Renal cortical epithelial cell (primary cell): ENCODE measurements at regions not wholly inside any gene's neighbourhood (a gene's known extent, or its start where the extent isn't known, plus 50 kb on each side); places are given as distances from the start of the nearest gene placed in this dataset.

Experiments used
- DNase-seq: peaks from one replicate; pipeline ENCODE4 v3.0.0-alpha.2; 2011; ENCODE audit warnings: low read depth

DNA sequence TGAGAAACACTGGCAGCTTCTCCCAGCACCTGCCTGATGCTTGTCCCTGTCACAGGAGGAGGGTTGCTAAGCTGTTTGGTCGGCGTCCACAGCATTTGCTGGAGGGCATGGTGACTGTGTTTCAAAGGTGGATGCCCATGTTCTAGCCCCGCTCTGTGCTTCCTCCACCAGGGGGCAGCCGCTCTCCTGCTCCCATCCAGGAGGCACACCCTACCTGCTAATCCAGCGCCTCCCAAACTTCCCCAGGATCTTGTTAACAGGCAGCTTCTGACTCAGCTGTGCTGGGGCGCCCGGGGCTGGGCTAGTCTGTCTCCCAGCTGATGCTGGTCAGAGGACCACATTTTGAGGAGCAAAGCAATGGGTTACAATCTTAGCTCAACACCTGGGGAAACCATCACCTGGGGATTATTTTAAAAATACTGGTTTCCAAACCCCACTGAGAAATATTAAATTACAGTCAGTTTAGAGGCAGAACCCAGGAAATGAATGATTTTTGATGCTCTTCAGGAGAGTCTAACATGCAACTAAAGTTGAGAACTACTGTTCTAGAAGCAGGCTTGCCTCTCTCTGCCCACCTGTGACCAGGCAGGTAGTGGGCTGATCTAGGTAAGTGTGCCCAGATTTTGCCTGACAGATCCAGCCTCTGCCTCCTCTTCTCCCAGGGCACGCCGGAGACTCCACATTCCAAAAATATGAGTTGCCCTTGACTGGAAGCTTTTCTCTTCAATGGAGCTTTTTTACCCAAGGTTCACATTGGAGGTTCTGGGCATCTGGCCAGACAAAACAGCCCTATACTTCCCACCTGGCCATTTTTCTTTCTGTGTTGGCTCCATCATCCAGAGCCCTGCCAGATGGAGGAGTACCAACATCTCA, 92.7 kb upstream of the GPR26 start:
- DNase-seq: peak; percentile 13

DNA sequence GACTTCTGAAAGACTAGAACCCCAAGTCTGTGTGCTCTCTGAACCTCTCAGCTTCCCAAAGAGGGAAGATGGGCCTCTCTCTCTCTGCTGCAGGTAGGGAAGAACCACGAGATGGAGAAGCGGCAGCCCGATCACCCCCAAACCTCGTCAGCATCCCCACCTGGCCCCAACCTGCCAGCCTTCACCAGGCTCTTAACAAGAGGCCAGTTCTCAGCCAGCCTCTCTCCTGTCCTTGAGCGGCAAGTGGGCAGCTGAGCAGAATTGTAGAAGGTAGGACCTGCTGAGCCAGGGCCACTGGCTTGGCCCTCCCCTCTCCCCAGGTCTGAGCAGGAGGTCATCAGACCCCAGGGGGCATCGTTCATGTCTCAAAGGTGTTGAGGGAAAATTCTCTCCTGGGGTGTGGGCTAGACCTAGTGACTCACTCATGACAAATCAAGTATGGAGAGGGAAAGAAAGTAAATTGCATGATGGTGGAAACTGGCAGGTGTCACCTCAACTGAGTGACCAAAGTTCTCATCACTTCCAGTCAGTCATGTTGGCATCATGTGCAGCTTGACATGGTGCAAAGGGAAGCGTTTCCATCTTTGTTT, 92.0 kb upstream of the GPR26 start:
- no peak for DNase-seq

DNA sequence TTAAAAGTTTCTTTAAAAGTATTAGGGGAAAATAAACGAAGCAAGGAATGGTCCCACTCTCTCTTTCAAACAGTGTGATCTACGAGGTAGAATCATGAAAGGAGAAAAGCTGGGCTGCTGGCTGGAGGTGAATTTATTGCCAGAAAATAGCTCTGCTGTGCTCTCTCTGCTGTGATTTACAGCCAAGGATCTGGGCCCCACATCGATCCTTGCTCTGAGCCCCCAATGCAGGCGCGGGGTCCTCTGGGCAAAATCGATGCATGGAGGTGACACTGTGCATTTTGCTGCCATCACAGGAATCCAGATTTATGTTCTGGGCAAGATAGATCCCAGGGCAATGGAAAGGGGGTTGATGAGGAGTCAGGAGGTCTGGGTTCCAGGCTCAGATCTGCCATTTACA, 91.0 kb upstream of the GPR26 start:
- DNase-seq: no peak

DNA sequence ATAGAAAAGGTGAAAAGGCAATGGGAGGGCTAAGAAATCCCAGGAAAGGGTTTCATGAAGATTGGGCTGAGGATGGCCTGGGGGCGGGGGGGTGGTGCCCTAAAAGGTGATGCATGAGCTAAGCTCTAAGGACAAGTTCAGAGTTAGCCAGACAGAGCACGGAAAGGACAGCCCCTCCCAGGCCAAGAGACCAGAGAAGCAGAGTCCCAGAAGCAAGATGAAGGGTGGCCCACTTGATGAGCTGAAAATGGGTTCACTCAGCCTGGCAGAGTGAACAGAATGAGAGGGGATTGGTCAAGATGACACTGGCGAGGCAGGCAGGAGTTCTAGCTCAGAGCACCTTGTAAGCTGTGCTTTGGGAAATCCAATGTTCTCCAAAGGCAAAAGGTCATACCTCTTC, 89.4 kb upstream of the GPR26 start:
- no peak for DNase-seq

DNA sequence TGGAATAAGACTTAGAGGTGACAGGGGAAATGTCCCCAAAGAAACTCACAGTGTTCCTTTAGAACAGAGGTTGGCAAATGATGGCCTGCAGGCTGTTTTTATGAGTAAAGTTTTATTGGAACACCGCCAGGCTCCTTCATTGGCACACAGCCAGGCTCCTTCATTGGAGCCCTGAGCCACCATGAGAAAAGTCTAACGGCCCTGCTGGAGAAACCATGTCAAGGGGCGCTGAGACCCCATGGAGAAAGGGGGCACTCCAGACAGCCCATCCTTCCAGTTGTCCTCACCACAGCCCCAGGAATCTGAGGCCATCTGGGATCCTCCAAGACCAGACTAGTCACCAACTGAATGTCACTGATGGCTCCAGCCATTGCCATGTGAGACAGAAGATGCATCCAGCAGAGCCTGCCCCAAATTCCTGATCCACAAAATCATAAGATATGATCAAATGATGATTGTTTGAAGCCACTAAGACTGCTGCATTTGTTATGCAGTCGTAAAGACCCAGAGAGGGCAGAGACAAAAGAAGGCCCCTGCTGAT, 88.2 kb upstream of the GPR26 start:
- no peak for DNase-seq

DNA sequence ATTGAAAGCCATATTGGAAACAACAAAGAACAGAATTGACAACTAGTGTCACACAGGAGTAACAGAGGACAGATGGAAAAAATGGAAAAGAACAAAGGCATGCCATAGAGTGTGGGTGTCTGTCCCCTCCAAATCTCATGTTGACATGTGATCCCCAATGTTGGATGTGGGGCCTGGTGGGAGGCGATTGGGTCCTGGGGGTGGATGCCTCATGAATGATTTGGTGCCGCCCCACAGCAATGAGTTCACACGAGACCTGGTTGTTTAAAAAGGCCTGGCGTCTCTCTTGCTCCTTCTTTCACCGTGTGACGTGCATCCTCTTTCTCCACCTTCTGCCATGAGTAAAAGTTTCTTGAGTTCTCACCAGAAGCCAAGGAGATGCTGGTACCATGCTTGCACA, 87.4 kb upstream of the GPR26 start:
- no peak for DNase-seq

DNA sequence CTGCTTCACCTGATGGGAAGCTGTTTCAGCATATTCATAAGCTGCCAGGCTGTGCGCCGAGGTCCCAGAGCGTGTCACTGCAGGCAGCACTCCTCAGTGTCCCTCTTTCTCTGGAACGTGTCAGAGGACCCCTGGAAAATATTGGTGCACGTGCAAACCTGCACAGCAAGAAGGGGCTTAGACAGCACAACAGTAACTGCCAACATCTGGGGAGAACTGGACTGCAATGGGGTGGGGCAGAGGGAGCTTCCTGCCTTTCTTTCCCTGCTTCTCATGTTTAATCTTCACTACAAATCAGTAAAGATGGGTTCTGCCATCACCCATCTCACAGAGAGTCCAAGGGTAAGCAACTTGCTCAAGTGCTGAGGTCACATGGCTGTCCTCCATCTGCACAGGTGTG, 86.5 kb upstream of the GPR26 start:
- no peak for DNase-seq

DNA sequence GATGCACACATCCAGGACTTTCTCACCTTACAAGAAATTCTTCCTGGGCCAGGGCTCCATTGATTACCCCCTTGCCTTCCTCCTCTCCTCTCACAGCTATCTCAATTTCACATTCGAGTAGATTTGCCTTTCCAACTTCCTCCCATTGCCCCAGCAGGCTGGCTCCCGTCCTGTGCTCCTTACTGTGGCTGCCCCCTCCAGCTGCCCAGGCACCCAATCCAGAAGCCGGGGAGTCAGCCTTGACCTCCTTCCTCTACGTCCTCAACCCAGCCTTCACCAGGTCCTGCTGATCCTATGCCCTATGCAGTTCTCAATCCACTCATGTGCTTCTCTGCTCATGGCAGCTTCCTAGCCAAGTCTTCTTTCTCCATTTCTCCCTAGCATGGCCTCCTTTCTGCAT, 85.7 kb upstream of the GPR26 start:
- no peak for DNase-seq

DNA sequence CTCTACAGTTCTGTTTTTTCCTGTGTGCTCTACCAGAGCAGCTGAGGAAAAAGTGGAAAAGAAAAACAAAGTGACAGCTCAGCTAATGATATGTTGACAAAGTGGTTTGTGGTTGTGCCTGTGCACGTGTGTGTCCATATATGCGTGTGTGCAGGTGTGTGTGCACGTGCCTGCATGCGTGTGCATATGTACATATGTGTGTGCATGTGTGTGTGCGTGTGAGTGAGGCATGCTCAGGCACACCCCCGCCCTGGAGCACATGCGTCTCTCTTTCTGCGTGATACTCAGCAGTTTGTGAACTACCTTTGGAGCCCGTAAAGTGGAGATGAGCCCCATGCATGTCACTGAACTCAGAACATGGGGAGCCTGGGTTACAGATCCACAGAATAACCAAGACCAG, 84.5 kb upstream of the GPR26 start:
- DNase-seq: no peak

DNA sequence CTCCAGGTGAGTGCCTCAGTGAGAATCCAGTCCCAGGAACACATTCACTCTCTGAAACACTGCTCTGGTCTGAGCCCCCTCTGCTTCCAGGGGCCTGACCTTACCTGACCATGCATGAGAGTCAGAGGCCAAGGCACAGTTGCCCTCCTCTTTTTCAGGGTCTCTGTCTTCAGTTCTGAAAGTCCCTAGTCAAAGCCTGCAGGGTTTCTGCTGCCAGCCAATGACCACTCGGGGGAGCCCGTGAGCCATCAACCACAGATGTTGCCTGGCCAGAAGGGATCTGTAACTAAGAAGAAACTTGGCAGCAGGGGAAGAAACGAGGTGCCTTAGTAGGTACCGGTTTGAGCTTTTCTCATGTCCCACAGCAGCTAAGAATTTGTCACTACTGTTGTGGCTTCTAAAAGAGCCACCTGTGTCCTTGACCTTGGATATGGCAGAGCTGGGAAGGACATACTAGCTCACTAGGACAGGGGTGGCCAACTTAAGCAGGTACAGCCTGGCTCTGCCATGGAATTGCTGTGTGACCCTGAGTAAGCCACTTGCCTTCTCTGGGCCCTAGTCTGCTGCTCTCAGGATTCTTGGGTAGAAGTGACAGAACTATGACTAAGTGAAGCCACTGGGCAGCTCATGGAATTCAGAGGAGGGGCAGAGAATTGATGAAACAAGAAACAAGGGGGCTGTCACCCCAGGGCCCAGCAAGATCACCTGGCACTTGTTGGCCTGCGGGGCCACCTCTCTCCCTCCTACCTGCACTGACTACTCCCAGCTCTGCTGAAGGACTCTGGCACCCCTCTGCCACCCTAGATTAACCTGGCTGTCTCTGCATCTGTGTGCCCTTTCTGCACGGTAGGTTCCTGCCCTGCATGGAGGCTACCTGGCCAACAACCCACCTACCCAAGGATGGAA, 83.8 kb upstream of the GPR26 start:
- peak; percentile 38 for DNase-seq

DNA sequence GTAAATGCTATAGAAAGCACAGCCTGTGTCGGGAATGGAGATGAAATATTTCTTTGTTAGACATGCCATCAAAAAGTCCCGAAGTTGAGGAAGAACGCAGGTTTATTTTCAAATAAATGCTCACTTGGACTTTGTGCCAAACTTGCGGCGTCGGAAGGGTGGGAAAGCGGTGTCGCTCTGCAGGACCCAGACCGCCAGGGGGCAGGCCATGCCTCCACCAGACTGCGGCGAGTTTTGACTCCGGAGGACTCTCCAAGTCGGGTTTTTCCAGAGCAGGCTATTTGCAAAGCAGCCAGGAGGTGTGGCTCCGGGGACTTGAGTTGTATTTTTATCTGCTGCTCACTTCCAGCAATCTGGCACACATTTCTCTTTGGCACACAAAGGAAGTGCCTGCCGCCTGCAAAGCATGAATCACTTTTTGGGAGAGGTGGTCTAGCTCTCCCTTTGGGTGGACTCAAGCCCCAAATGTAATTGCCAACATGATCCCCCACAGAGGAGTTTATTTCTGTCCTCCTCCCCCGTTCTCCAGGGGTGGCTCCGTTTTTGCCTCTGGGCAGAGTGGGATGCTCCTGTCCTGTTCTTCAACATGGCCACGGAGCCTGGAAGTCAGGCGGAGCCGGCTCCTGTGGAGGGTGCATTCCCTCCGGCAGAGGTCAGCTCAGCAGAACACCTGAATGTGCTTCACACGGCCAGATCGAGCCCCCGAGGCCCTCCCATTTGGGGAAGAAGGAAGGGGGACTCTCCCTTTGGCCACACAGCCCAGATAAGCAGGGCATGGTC, 82.3 kb upstream of the GPR26 start:
- peak; percentile 31 for DNase-seq

DNA sequence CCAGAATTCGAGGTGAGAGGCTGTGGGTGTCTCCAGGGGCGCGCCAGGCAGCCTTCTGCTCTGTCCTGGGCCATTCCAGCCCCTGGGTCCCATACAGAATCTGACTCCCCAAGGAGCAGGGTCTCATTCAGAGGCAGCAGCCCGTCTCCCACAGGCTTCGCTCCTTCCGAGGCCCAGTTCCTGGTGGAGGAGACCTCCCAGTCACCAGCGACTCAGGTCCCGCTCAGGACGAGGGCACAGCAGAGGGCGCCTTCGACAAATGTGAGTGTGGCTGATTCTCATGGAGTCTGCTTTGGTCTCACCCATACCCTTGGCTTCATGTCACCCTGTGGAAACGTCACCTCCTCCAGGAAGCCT, 81.8 kb upstream of the GPR26 start:
- no peak for DNase-seq

DNA sequence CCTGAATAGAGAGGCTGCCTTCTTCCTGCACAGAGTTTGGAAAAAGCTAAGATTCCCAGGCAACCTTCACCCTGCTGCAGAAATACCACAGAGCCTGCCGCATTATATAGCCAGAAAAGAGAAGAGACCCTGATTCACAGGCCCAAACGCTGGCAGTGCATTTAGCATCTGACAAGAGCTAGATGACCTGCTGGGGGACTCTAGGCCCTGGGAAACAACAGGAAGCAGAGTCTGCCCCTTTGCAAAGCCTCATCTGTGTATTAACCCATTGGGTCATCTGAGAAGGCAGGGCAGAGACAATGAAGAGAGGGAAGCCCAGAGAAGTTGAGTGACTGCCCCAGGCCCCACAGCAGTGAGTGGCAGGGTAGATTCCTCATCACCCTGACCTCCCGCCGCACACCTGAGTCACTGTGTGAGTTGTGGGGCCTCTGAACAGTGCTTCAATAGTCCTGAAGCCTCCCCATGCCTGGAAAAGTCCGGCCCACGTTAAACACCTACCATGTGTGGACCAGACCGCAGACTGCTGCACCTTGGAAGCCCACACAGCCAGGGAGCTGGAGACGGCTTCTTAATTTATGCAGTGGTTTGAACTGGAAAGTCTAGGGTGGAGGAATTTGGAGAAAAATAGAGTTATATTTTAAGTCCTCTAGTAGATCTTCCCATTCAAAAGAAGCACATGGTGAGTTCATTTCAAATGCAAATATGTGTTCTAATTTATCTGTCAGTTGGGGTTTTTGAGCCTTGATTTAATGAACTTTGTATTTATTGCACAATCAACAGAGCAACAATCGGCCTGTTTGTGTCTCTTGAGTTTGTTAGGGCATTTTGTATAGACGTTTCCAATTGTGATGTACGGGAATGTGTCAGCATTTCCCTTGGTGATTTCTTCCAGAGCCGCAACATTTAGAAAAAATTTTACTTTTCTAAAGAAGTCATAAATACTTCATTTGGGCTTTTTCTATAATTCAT, 80.4 kb upstream of the GPR26 start:
- DNase-seq: no peak

DNA sequence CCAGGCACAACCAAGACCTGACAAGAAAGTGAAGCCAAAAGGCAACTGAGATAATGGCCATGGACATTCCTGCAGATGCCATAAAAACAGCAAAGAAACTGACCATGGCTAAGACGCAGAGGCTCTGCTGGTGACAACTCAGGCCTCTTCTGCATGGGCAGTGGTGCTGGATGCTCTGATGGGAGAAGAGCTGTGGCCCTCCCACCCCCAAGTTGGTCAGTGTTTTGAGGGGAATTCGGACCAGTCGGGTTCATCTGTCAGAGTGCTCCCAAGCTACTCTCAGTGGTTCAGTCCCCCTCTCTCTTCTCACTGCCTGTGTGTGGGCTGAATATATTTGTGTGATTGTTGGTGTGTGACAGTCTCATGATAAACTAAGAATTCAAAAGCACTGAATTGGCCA, 79.0 kb upstream of the GPR26 start:
- DNase-seq: no peak

DNA sequence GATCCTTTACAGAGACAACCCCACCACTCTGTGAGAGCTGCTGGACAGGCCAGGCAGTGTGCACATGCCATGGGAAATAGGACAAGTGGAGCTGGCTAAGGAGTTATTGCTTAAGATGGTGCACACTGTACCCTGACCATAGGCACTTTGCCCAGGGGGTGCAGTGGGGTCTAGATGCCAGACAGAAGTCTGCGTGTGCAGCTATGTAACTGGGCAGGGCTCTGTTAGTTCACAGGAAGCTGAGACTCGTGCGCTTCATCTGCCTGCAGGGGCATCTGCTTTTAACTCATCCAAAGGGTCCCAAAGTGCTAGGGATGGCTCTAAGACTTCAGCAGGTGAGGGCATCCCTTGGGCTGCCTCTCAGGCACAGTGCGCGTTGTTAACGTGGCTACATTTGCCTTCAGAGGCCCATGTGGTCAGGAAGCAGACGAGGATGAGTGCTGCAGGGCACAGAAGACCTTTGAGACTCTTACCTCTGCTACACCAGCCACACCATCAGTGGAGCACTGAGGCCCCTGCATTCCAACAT, 77.7 kb upstream of the GPR26 start:
- no peak for DNase-seq

DNA sequence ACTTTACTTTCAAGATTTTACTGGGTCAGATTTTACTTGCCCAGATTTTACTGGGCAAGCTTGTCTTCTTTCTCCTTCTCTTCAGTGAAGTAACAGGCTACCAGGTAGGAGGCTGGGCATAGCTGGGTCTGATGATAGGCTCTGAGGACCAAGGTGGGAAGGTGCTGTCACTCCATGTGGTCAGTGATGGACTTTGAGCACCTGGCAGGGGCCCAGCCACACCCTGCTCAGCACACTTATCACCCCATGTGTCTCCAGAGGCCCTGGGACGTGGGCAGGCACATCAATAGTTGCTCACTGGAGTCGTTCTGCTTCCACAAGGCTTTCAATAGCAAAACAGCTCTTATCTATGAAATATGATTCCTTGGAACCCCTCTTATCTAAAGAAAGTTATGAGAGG, 70.5 kb upstream of the GPR26 start:
- DNase-seq: no peak

DNA sequence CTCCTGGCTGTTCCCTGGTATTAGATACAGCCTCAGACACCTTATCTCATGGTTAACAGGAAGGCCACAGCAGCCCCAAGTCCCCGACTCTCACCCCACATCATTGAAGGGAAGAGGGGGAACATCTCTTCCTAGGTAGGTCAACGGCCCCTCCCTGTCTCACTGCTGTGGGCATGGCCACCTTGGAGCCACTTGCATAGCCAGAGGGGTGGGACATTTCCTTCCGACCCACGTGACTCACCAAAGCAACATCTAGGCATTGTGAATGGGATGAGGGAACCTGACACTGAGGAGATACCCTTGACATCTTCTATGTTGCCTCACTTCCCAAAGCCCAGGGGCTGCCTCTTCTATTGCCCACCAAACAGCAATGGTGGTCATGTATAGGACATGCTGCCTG, 68.5 kb upstream of the GPR26 start:
- no peak for DNase-seq

DNA sequence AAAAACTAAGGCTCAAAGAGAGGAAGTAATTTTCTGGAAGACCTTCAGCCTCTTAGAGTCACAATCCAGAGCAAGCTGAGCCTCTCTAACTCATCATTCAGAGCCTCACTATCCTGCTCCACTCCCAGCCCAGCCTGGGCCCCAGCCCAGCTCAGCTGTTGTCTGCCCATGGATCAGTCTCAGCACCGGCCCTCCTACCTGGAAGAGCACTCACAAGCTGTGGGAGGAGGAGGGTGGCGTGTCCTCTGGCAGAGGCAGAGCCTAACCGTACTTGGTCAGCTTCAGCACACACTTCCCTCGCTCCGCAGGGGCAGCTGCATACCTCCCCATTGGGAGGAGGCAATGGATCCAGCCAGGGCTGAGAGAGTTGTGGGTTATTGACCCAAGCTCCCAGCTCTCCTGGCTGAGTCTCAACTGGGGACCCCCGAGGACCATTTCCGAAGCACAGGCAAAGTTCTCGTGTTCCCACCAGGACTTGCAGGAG, 66.7 kb upstream of the GPR26 start:
- DNase-seq: no peak

DNA sequence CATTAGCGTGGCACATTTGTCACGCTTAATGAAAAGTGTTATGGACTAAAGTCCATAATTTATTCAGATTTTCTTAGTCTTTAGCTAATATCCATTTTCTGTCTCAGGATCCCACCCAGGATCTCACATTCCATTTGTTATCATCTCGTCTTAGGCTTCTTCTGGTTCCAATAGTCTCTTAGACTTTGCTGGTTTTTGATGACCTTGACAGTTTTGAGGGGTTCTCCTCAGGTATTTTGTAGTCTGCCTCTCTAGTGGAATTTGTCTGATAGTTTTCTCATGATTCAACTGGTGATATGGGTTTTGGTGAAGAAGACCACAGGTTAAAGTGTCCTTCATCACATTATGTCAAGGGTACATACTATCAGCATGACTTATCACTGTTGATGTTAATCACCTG, 66.0 kb upstream of the GPR26 start:
- DNase-seq: no peak

DNA sequence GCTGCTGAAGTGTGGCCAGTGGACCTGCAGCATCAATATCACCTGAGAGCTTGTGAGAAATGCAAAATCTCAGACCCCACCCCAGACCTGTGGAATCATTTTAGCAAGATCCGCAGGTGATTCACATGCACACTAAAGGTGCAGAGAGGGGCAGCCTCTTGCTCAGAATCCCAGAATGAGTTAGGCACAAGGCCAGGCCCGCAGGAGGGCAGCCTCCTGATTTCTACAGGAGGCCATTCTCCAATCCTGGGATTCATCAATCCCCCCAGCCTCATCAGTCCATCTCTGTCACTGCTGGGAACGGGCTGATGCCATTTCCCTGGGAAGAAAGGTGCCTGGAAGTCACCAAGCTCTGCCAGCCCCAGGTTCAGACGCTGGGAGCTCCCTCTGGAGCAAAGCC, 63.0 kb upstream of the GPR26 start:
- DNase-seq: no peak
